GM12878 (cell line): ENCODE measurements at regions not wholly inside any gene's neighbourhood (a gene's known extent, or its start where the extent isn't known, plus 50 kb on each side); places are given as distances from the start of the nearest gene placed in this dataset.

ENCODE experiments used
- NFXL1 ChIP-seq: fragments of 450-650 bp; IDR thresholded peaks from 2 replicates; pipeline ENCODE4 v1.6.1; 2017; ENCODE audit warnings: antibody characterized with exemption, mild to moderate bottlenecking, borderline replicate concordance
- RAD21 ChIP-seq: IDR thresholded peaks from 2 replicates; pipeline ENCODE4 v1.6.1; 2011; ENCODE audit warnings: mild to moderate bottlenecking, low read depth, low read length, moderate library complexity; ENCODE audit not compliant: insufficient read depth
- USF2 ChIP-seq: IDR thresholded peaks from 2 replicates; pipeline ENCODE4 v1.6.1; 2011; ENCODE audit warnings: low read depth, low read length, improper control_type of control experiment, borderline replicate concordance
- ZNF274 ChIP-seq: IDR thresholded peaks from one replicate; pipeline ENCODE4 v1.8.0; 2011; ENCODE audit not compliant: insufficient read length, insufficient read depth
- TF ChIP-seq, protein P1 (sequence below): fragments of 450-650 bp; IDR thresholded peaks from 2 replicates; pipeline ENCODE4 v1.6.1; 2017; ENCODE audit warnings: mild to moderate bottlenecking

DNA sequence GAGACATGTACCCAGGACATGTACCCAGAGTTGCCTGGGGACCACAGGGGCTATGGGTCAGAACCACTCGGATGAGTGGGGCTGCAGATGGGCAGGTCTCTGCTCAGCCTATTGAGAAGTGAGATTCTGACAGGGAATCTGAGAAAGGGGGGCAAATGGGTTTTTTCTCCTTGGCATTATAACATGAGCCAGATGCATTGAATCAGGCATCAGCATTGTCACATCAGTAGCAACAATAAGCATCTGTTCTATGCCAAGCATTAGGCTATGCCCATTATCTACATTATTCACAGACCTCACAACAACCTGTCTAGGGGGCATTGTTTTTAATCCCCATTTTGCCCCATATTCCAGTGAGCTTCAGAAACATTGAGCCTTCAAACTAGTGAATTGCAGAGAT lies 108.2 kb downstream of the PLCE1 start:
- TF ChIP-seq RAD21: no peak
- TF ChIP-seq ZNF274: no peak
- no peak for TF ChIP-seq USF2
- no peak for TF ChIP-seq NFXL1
- TF ChIP-seq, protein P1, sequence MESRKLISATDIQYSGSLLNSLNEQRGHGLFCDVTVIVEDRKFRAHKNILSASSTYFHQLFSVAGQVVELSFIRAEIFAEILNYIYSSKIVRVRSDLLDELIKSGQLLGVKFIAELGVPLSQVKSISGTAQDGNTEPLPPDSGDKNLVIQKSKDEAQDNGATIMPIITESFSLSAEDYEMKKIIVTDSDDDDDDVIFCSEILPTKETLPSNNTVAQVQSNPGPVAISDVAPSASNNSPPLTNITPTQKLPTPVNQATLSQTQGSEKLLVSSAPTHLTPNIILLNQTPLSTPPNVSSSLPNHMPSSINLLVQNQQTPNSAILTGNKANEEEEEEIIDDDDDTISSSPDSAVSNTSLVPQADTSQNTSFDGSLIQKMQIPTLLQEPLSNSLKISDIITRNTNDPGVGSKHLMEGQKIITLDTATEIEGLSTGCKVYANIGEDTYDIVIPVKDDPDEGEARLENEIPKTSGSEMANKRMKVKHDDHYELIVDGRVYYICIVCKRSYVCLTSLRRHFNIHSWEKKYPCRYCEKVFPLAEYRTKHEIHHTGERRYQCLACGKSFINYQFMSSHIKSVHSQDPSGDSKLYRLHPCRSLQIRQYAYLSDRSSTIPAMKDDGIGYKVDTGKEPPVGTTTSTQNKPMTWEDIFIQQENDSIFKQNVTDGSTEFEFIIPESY: no peak
